GM10266 (cell line): ENCODE measurements at regions not wholly inside any gene's neighbourhood (a gene's known extent, or its start where the extent isn't known, plus 50 kb on each side); places are given as distances from the start of the nearest gene placed in this dataset.

Source experiments
- DNase-seq: peaks from one replicate; pipeline ENCODE4 v3.0.0; 2012; ENCODE audit errors: extremely low spot score
- CTCF ChIP-seq: IDR thresholded peaks from 2 replicates; pipeline ENCODE4 v1.5.1; 2012; ENCODE audit warnings: mild to moderate bottlenecking, low read depth; ENCODE audit not compliant: control insufficient read depth, insufficient read depth; ENCODE audit errors: missing control alignments

DNA sequence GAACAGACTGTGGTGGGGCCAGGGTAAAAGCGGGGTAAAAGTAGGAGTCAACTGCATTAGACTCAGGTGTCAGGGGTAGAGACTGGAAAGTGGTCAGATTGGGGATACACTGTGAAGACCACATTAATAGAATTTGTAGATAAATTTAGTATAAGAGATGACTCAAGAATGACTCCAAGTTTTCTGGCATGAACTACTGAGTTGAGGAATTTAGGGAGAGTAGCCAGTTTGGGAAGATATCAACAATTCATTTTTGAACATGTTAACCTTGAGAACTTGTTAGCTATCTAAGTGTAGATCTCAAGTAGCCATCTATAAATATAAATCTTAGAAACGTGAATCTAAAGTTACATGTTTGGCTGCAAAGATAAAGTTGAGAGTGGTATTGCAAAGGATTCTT is 206.9 kb upstream of the HCCS start:
- no peak for TF ChIP-seq CTCF
- no peak for DNase-seq

GRCh38 chrX:10906866-10907265 is 204.3 kb upstream of the HCCS start:
- no peak for DNase-seq
- TF ChIP-seq CTCF: no peak

DNA sequence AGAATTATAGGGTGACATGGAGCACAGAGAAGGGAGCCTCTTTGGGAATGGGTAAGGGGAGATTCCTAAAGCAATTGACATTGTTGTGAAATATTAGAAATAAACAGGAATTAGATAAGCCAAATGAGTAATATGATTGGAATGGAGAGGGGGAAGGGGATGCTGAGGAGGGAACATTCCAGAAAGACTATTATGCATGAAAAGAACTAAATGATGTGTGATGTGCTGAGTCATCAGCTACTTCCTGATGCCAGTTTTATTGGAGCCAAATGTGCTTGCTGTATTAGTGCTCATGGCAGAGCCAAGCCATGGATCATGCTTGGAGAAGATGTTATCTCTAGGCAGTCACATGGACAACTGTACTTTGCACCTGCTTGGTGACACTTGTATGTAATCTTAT is 189.0 kb upstream of the HCCS start:
- no peak for DNase-seq
- TF ChIP-seq CTCF: no peak

DNA sequence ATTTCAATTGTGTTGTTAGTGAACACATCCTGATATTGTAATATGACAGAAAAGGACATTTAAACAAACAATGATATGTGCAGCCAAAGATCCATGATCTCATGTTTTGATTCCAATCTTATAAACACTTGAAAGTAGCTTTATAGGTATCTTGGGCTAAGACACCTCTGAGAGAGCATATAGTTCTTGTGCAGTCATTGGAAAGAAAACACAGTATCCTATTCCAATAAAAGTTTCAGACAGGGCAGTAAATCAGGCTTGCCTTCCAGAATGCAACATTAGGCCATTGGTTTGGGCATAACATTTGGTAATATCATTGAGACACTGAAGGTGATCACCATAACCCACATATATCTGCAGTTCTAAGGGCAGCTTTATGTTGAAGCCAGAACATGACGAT is 188.3 kb upstream of the HCCS start:
- no peak for DNase-seq
- TF ChIP-seq CTCF: no peak

- no peak for TF ChIP-seq CTCF
- DNase-seq: no peak
These were observed 187.7 kb upstream of the HCCS start for GRCh38 chrX:10923466-10923865.

DNA sequence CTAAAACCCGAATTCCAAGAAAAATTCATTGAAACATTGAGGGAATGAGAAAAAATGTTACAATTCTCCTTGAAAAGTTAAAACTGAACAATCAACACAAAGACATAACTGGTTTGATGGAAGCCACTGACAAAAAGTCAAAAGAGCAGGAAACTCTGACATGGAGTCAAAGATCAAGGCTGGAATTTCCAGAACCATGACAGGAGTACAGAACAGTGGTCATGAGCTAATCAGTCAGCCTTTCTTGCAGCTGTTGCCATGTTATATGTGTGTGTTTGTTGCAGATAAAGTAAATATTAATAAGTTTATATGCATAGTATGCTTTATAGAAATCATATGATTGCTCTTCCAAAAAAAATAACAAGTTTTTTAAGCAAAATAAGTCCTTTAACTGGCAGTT is 184.7 kb upstream of the HCCS start:
- no peak for TF ChIP-seq CTCF
- DNase-seq: no peak

DNA sequence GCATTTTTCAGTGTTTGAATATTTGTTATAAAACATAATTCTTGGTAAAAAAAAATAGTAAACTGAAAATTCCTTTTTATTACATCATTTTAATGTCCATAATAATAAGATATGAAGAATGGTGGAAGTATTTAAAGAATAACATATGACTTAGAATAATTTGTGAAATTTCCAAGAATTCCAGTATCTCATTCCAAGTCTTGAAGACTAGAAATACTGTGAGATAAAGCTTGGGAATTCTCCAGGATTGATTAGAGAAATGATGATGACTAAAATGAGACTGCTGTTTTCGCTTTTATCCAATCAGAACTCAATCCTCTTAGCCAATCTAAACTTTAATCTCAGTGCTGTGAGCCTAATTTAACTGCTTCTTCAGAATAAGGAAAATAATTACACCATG is 184.2 kb upstream of the HCCS start:
- no peak for TF ChIP-seq CTCF
- DNase-seq: no peak
